Activated CD8-positive, alpha-beta memory T cell treated with anti-CD3 and anti-CD28 coated beads, Interleukin-2, amount 10 ng/mL, durations not matched to agents 7 days and 5 days (primary cell): ENCODE measurements at regions not wholly inside any gene's neighbourhood (a gene's known extent, or its start where the extent isn't known, plus 50 kb on each side); places are given as distances from the start of the nearest gene placed in this dataset.

Experiments used
- ATAC-seq: fragments of 150-1000 bp; cut with Tn5 transposase; one replicate; pipeline ENCODE4 v1.10.0; 2021; ENCODE audit warnings: moderate library complexity
- CTCF ChIA-PET: fragments of 350-600 bp; sonication (Branson Sonifier 250); formaldehyde crosslinking; loops from one replicate; lab custom pipeline; 2021; ENCODE audit warnings: antibody characterized with exemption; lab: Charles Lee
- DNase-seq: peaks from one replicate; pipeline ENCODE4 v3.0.0-alpha.2; 2020
- H3K27ac Mint-ChIP-seq: one replicate; pipeline ENCODE4 v1.8.0; 2021; ENCODE audit warnings: mild to moderate bottlenecking, mixed read lengths
- H3K27me3 Mint-ChIP-seq: one replicate; pipeline ENCODE4 v1.8.0; 2021; ENCODE audit warnings: mixed read lengths
- H3K36me3 Mint-ChIP-seq: one replicate; pipeline ENCODE4 v1.8.0; 2021; ENCODE audit warnings: mild to moderate bottlenecking, mixed read lengths
- H3K4me1 Mint-ChIP-seq: one replicate; pipeline ENCODE4 v1.8.0; 2021; ENCODE audit warnings: mixed read lengths
- H3K4me3 Mint-ChIP-seq: one replicate; pipeline ENCODE4 v1.8.0; 2021; ENCODE audit warnings: mild to moderate bottlenecking, moderate library complexity, mixed read lengths
- H3K9me3 Mint-ChIP-seq: one replicate; pipeline ENCODE4 v1.8.0; 2022; ENCODE audit warnings: low read depth, mixed read lengths

- Mint-ChIP-seq H3K9me3 (peaks cover 7% of the 10 kb centered on the region), H3K4me3 (no peak overlapping the region), H3K27ac (no peak overlapping the region), H3K36me3 (peaks cover 13% of the 10 kb centered on the region), H3K4me1 (peaks cover 8% of the 10 kb centered on the region), H3K27me3 (no peaks in the 10 kb centered on the region)
- CTCF ChIA-PET = interaction anchor here (0.8 to 3.5 kb wide), 6 partner anchors 10 to 410 kb away, joined by 3 to 14 read pairs (median 4); no protein-coding TSS in a partner anchor
- ATAC-seq (no peak), DNase-seq (no peak)
Observed at GRCh38 chr7:21281193-21281592, 146.7 kb upstream of the SP4 start.

GRCh38 chr7:21293771-21294170 lies 134.1 kb upstream of the SP4 start:
- CTCF ChIA-PET = no interaction called here
- Mint-ChIP-seq H3K36me3 (peaks cover 6% of the 10 kb centered on the region), H3K4me1 (no peaks in the 10 kb centered on the region), H3K4me3 (no peak overlapping the region), H3K27ac (no peak overlapping the region), H3K27me3 (no peaks in the 10 kb centered on the region), H3K9me3 (no peaks in the 10 kb centered on the region)
- DNase-seq (no peak), ATAC-seq (no peak)

DNA sequence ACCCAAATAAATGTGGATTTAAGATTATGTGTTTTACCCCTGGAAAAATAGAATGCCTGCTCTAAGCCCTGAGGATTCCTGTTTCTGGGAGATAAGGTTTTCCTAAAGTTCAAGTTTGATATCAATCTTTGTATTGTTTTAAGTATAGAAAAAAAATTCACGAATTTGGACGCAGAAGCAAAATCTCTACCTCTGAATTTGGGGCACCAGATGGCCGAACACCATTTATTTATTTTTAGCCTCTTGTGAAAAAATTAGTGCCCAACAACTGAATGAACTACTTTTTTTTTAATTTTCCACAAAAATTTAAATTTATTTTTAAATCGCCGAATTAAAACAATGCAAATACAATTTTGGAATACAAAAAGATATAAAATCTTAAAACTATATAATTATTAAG lies 128.1 kb upstream of the SP4 start:
- H3K4me1 Mint-ChIP-seq = peaks cover 3% of the 10 kb centered on the region
- ATAC-seq (no peak), DNase-seq (no peak)
- CTCF ChIA-PET = no interaction called here
- H3K27me3 Mint-ChIP-seq = no peaks in the 10 kb centered on the region
- H3K36me3 Mint-ChIP-seq = peaks cover 7% of the 10 kb centered on the region
- H3K4me3 Mint-ChIP-seq = no peak overlapping the region
- no peaks in the 10 kb centered on the region for H3K9me3 Mint-ChIP-seq
- H3K27ac Mint-ChIP-seq = no peak overlapping the region

DNA sequence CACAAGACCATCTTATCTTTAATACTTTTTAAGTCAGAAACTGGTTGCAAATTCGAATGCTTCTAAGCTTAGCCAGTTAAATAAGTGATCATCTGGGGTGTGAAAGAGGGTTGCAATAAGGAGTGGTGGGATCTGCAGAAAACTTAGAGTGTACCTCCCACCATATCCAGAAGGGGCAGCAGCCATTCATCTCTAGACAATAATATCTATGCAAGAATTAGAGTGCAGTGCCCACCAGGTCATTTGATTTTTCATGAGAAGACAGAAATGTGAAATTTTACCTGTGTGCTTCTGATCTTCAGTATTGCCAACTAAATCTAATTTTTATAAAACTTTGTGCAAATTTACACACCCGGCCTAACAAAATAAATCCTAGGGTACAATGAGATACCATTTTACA lies 127.2 kb upstream of the SP4 start:
- ATAC-seq (no peak), DNase-seq (no peak)
- CTCF ChIA-PET = interaction anchor here (1.2 kb wide), 1 partner anchor 52 kb away, joined by 3 read pairs; no protein-coding TSS in a partner anchor
- Mint-ChIP-seq H3K27ac (no peak overlapping the region), H3K36me3 (peaks cover 8% of the 10 kb centered on the region), H3K27me3 (no peaks in the 10 kb centered on the region), H3K4me3 (no peak overlapping the region), H3K9me3 (no peaks in the 10 kb centered on the region), H3K4me1 (peaks cover 12% of the 10 kb centered on the region)

- no peak for DNase-seq
- peaks cover 26% of the 10 kb centered on the region for H3K36me3 Mint-ChIP-seq
- peak overlapping the region; percentile 5 for H3K27ac Mint-ChIP-seq
- CTCF ChIA-PET = no interaction called here
- H3K4me1 Mint-ChIP-seq = peaks cover 22% of the 10 kb centered on the region
- H3K27me3 Mint-ChIP-seq = no peaks in the 10 kb centered on the region
- H3K4me3 Mint-ChIP-seq = no peak overlapping the region
- H3K9me3 Mint-ChIP-seq = peaks cover 12% of the 10 kb centered on the region
- ATAC-seq = no peak
Observed at GRCh38 chr7:21304808-21305375, 123.0 kb upstream of the SP4 start.

DNA sequence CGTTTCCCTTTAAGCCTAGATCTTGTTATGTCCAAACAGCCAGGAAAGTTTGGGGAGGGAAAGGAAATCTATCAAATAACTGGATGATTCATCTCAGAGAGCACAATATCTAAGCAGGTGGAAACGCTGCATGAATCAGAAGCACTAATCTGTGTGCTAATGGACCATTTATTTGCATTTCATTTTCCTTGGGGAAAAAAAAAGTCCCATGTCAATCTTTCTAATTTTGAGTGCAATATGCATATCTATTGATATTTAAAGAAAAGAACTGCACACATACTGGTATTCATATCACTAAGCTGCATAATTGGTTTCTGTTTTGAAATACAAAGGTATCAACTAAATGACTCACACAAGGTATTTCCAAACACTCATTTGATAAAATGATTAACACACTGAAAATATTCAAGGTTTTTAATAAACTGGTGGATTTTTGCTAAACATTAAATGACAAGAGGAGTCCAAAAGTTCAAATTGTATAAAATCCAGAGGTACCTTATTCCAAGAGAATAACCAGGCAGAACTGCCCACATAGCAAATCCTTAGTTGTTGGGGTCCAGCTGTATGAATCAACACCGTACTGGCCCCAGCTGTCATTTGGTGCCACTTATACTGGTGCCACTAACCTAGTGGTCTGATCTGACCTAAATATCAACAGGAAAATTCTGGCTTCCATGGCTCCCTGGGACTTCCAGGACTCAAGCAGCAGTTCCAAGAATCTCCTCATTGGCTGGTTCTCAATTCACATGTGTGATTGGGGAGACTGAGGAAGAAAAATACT lies 122.2 kb upstream of the SP4 start:
- Mint-ChIP-seq H3K27ac (no peak overlapping the region), H3K9me3 (peaks cover 13% of the 10 kb centered on the region), H3K4me3 (no peak overlapping the region), H3K4me1 (peaks cover 22% of the 10 kb centered on the region), H3K36me3 (peaks cover 27% of the 10 kb centered on the region), H3K27me3 (no peaks in the 10 kb centered on the region)
- ATAC-seq (peak; percentile 61), DNase-seq (no peak)
- CTCF ChIA-PET = interaction anchor here (1.3 to 2.4 kb wide), 3 partner anchors 16 to 43 kb away, joined by 3 to 6 read pairs (median 3); no protein-coding TSS in a partner anchor

DNA sequence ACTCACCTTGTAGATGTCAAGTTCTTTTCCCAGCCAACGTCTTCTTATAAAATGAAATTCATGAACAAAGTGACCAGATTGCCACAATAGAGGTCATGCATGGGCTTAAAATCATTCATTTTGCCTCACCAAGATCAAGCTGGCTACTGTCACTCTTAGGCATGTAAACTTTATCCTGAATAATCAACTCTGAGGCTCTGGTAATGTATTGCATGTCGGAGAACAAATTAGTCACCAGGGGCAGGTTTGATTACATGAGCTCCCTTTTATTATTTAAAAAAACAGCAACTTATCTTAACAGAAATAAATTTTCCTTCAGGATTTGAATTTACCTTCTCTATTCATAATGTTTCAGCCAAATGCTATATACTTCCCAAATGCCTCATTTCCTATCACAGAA lies 112.9 kb upstream of the SP4 start:
- Mint-ChIP-seq H3K4me1 (no peaks in the 10 kb centered on the region), H3K4me3 (no peak overlapping the region), H3K36me3 (peaks cover 20% of the 10 kb centered on the region), H3K27me3 (no peaks in the 10 kb centered on the region), H3K9me3 (peaks cover 13% of the 10 kb centered on the region), H3K27ac (no peak overlapping the region)
- no peak for ATAC-seq
- CTCF ChIA-PET = no interaction called here
- DNase-seq = no peak

GRCh38 chr7:21317966-21318915 lies 109.6 kb upstream of the SP4 start:
- Mint-ChIP-seq H3K36me3 (peaks cover 3% of the 10 kb centered on the region), H3K27ac (no peak overlapping the region), H3K4me1 (no peaks in the 10 kb centered on the region), H3K4me3 (no peak overlapping the region), H3K27me3 (no peaks in the 10 kb centered on the region), H3K9me3 (no peaks in the 10 kb centered on the region)
- CTCF ChIA-PET = interaction anchor here (1.6 kb wide), 1 partner anchor 9 kb away, joined by 5 read pairs; no protein-coding TSS in a partner anchor
- ATAC-seq (no peak), DNase-seq (no peak)

GRCh38 chr7:21318916-21319270 lies 109.0 kb upstream of the SP4 start:
- ATAC-seq (no peak), DNase-seq (no peak)
- Mint-ChIP-seq H3K4me1 (no peaks in the 10 kb centered on the region), H3K9me3 (no peaks in the 10 kb centered on the region), H3K4me3 (no peak overlapping the region), H3K27ac (no peak overlapping the region), H3K27me3 (no peaks in the 10 kb centered on the region), H3K36me3 (peaks cover 3% of the 10 kb centered on the region)
- CTCF ChIA-PET = interaction anchor here (1.6 kb wide), 1 partner anchor 10 kb away, joined by 5 read pairs; no protein-coding TSS in a partner anchor

DNA sequence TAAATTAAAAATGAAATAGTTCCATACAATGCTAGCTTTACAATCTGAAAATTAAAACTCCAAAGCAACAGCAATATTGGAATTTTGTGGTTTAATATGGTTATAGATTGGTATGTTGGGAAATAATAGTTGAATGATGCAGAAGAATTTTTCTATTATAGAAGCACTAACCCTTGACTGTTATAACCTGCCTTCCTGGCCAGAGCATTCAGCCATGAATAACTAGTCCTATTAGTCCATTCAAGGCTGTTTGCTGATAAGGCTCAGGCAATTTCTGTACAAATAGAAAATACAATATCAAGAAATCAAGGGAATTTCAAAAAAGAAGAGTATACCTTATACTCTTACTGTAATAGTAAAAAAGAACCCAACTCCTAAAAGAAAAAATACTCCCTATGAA lies 101.6 kb upstream of the SP4 start:
- H3K27ac Mint-ChIP-seq = no peak overlapping the region
- CTCF ChIA-PET = interaction anchor here (0.8 kb wide), 1 partner anchor 13 kb away, joined by 3 read pairs; no protein-coding TSS in a partner anchor
- no peak for DNase-seq
- no peak overlapping the region for H3K4me3 Mint-ChIP-seq
- peaks cover 21% of the 10 kb centered on the region for H3K36me3 Mint-ChIP-seq
- peaks cover 2% of the 10 kb centered on the region for H3K9me3 Mint-ChIP-seq
- H3K27me3 Mint-ChIP-seq = no peaks in the 10 kb centered on the region
- H3K4me1 Mint-ChIP-seq = peaks cover 13% of the 10 kb centered on the region
- no peak for ATAC-seq

DNA sequence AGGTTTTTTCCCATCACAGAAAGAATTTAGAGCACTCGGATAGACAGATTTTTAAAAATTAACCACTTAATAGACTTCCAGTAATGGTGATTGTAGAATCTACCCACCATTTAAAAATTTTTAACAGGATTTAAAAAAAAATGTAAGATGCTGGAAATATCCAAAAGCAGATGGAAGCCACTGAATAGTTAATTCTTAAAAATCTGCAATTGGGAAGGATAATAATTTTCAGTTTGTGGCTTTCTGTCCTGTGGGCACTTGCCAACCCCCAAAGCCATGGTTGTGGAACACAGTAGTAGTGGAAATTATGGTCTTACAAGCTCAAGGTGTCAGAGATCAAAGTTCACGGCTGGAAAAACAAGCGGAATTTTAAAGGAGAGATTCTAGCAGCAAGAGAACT lies 101.0 kb upstream of the SP4 start:
- Mint-ChIP-seq H3K36me3 (peaks cover 21% of the 10 kb centered on the region), H3K27ac (no peak overlapping the region), H3K9me3 (peaks cover 2% of the 10 kb centered on the region), H3K27me3 (no peaks in the 10 kb centered on the region), H3K4me1 (peaks cover 13% of the 10 kb centered on the region), H3K4me3 (no peak overlapping the region)
- ATAC-seq (no peak), DNase-seq (no peak)
- CTCF ChIA-PET = no interaction called here

DNA sequence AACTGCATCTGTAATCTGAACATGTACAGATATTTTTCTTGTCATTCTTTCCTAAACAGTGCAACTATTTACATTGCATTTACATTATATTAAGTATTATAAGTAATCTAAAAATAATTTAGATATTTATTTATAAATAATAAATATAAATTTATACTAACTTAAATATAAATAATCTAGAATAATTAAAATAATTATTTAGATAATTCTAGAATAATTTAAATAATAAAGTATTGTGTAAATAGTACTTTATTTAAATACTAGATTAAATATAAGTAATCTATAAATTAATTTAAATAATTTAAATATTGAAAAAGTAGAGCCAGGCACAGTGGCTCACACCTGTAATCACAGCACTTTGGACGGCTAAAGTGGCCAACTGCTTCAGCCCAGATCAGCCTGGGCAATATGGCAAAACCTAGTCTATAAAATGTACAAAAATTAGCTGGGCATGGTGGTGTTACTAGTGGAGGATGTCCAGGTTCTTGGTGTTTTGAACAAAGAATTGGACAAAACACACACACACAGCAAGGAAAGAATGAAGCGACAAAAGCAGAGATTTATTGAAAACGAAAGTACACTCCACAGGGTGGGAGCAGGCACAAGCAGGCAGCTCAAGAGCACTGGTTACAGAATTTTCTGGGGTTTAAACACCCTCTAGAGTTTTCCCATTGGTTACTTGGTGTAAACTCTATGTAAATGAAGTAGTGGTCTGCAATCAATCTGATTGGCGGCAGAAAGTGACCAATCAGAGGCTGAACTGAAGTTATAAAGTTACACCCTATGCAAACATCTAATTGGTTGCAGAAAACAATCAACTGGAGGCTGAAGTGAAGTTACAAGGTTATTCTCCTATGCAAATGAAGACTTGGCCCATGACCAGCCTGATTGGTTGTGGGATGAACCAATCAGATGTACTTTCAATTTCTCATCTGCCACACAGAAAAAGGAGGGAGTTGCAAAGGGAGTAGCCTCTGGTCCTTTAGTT lies 100.2 kb upstream of the SP4 start:
- Mint-ChIP-seq H3K27ac (peak overlapping the region; percentile 23), H3K36me3 (peaks cover 24% of the 10 kb centered on the region), H3K27me3 (no peaks in the 10 kb centered on the region), H3K9me3 (peaks cover 5% of the 10 kb centered on the region), H3K4me1 (peaks cover 13% of the 10 kb centered on the region), H3K4me3 (no peak overlapping the region)
- DNase-seq (no peak), ATAC-seq (no peak)
- CTCF ChIA-PET = no interaction called here
